H1 (cell line): ENCODE measurements at regions not wholly inside any gene's neighbourhood (a gene's known extent, or its start where the extent isn't known, plus 50 kb on each side); places are given as distances from the start of the nearest gene placed in this dataset.

Source experiments
- CHD1 ChIP-seq: IDR thresholded peaks from 2 replicates; pipeline ENCODE4 v1.6.1; 2012; ENCODE audit warnings: low read depth, low read length, improper control_type of control experiment
- CTCF ChIP-seq, 3 experiments: IDR thresholded peaks; 1 replicate in 2 of 3; 2 replicates in 1 of 3; pipeline versions ENCODE4 v1.5.1 to v1.6.1; 2011; ENCODE audit warnings: low read length in 3 of 3, mild to moderate bottlenecking in 3 of 3, inconsistent platforms in 2 of 3, low read depth in 1 of 3, moderate library complexity in 1 of 3; ENCODE audit not compliant: insufficient read depth in 1 of 3; ENCODE audit errors: control extremely low read depth in 1 of 3
- KDM1A ChIP-seq: fragments of 200-600, 300-600 bp; sonication (generic); IDR thresholded peaks from 2 replicates; pipeline ENCODE4 v1.7.1; 2016; ENCODE audit warnings: mild to moderate bottlenecking, low read length, borderline replicate concordance
- PHF8 ChIP-seq: fragments of 200-600 bp; sonication (generic); conservative IDR thresholded peaks from 2 replicates; pipeline ENCODE4 v1.7.1; 2012; ENCODE audit warnings: low read depth, mild to moderate bottlenecking, inconsistent platforms, low read length, moderate library complexity
- RNF2 ChIP-seq: fragments of 200-900, 300-1000 bp; sonication (generic); IDR thresholded peaks from 2 replicates; pipeline ENCODE4 v1.7.1; 2016; ENCODE audit warnings: borderline replicate concordance, low read depth, mild to moderate bottlenecking, antibody characterized with exemption, low read length; ENCODE audit not compliant: poor library complexity, severe bottlenecking; ENCODE audit errors: missing control alignments
- TF ChIP-seq, protein P1 (sequence below): IDR thresholded peaks from 2 replicates; pipeline ENCODE4 v1.6.1; 2012; ENCODE audit warnings: inconsistent platforms

DNA sequence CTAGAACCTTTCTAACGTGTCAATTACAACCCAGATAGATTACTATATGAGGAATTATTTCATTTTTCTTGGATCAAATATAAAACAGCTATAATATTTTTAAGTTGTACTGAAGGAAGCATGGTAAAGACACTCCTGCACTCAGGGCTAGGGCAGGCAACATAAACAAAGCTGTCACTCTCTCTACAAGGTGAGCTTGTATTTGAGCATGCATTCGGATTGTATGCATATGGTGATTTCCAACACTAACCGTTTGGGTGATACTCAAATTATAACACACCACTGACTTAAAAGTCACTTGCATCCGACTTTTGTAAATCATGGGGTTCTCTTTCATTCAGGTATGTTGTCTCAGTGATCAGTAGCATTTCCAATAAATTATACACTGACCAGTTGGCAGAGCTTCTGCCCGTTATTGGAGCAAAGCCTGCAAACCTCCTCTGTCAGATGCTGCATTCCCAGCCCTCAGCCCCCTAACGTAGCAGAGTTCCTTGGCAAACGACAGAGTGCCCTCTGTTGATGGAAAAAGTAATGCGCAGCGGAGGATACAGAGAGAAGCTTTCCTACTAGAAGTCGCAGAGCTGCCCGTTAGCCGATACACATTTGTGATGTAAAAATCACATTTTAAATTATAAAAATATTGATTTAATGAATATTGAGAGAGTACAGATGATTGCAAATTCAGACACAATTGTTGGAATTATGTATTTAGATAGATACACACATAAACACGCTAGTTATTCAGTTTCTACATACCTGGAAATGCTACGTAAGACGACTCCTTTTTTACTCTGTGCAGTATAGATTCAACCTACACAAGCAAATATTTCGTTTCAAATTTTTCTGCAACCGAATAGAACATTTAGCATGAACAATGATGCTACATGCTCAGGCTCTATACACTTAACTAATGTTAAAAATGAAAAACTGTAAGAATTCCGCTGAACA is 173.9 kb upstream of the SP4 start (continued):
- TF ChIP-seq CTCF (IDR thresholded peaks at IDR 0.05; ENCODE audit: control extremely low read depth in 1 of 3, insufficient read depth in 1 of 3, low read depth in 1 of 3, low read length in 3 of 3) (peak; percentile 61 to 88 (median 86)), KDM1A (no peak), RNF2 (no peak), PHF8 (no peak), CHD1 (no peak)
- TF ChIP-seq, protein P1, sequence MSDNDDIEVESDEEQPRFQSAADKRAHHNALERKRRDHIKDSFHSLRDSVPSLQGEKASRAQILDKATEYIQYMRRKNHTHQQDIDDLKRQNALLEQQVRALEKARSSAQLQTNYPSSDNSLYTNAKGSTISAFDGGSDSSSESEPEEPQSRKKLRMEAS, result no peak
- TF ChIP-seq, all 59 proteins: peak for 4
